ENCODE measurements at regions not wholly inside any gene's neighbourhood (a gene's known extent, or its start where the extent isn't known, plus 50 kb on each side); places are given as distances from the start of the nearest gene placed in this dataset.

GRCh38 chr22:47446821-47447810 lies 684.7 kb downstream of the TBC1D22A start:
- TF ChIP-seq ZNF17 (CRISPR knock-in tag; IDR thresholded peaks at IDR 0.05), result no peak
- no peak for TF ChIP-seq RAD21 (CRISPR knock-in tag; IDR thresholded peaks at IDR 0.05)
- no peak for TF ChIP-seq HES4 (CRISPR knock-in tag; IDR thresholded peaks at IDR 0.05; ENCODE audit: borderline replicate concordance)
- no peak for TF ChIP-seq MAFF (IDR thresholded peaks at IDR 0.05; ENCODE audit: low read depth, low read length)
- no peak for TF ChIP-seq NFYC (CRISPR knock-in tag; IDR thresholded peaks at IDR 0.05)
- TF ChIP-seq RFX3 (CRISPR knock-in tag; IDR thresholded peaks at IDR 0.05), result no peak
- no peak for TF ChIP-seq ETV5 (CRISPR knock-in tag; IDR thresholded peaks at IDR 0.05; ENCODE audit: borderline replicate concordance)
- no peak for TF ChIP-seq DNMT1 (CRISPR knock-in tag; IDR thresholded peaks at IDR 0.05)
- TF ChIP-seq PHF20 (CRISPR knock-in tag; IDR thresholded peaks at IDR 0.05), result no peak
- no peak for TF ChIP-seq ZNF709 (CRISPR knock-in tag; IDR thresholded peaks at IDR 0.05)
- no peak for TF ChIP-seq SMC3 (IDR thresholded peaks at IDR 0.05; ENCODE audit: low read length)
- TF ChIP-seq CTCF (CRISPR knock-in tag; IDR thresholded peaks at IDR 0.05), result no peak

All from HepG2 (cell line).